Frontal cortex (tissue), 3 donors: ENCODE measurements at regions not wholly inside any gene's neighbourhood (a gene's known extent, or its start where the extent isn't known, plus 50 kb on each side); places are given as distances from the start of the nearest gene placed in this dataset.

Source experiments
- DNase-seq, 2 donors: peaks; one replicate each; pipeline ENCODE4 v3.0.0; 2012; ENCODE audit warnings: low spot score in 2 of 2
- FAIRE-seq: peaks from 2 replicates; lab custom pipeline; 2012; peaks lifted over from hg19 to GRCh38; lab: Jason Lieb, UNC
- donor health status: control.
- donor health status: control.
- donor health status: control.

- FAIRE-seq (no peak), DNase-seq (no peak)
Measured at GRCh38 chr12:111204788-111205241, 164.1 kb downstream of the PHETA1 start.

GRCh38 chr12:111203969-111204368 is 164.9 kb downstream of the PHETA1 start:
- DNase-seq (no peak), FAIRE-seq (no peak)

- FAIRE-seq: no peak
- DNase-seq: no peak
Measured at GRCh38 chr12:111203446-111203845, 165.4 kb downstream of the PHETA1 start.

DNA sequence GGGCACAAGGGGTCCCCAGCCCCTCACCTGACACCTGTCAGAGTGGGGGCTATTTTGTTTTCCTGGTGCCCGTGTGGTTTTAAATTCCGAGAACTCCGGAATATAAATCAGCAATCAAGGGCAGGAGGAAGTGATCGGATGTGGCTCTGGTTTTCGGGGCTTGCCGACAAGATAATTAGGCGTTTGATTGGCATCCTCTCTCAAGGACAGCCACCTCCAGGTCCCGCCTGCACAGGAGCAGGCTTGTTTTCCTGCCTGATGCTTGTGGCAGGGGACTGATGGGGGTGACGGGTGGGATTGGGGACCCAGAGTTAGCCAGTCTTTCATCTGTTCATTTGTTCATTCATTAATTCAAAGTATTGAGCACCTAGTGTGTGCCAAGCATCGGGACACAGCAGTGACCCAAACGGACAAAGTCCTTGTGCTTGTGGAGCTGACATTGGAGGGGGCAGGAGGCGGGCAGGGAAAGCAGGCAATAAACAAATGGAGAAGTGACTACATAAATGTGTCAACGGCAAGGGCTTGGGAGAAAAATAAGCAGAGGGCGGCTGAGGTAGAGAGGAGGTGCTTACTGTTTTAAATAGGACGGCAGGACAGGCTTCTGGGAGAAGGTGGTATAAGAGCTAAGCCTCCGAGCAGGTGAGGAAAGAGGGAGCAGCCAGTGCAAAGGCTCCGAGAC is 166.5 kb downstream of the PHETA1 start:
- no peak for FAIRE-seq
- no peak for DNase-seq

DNA sequence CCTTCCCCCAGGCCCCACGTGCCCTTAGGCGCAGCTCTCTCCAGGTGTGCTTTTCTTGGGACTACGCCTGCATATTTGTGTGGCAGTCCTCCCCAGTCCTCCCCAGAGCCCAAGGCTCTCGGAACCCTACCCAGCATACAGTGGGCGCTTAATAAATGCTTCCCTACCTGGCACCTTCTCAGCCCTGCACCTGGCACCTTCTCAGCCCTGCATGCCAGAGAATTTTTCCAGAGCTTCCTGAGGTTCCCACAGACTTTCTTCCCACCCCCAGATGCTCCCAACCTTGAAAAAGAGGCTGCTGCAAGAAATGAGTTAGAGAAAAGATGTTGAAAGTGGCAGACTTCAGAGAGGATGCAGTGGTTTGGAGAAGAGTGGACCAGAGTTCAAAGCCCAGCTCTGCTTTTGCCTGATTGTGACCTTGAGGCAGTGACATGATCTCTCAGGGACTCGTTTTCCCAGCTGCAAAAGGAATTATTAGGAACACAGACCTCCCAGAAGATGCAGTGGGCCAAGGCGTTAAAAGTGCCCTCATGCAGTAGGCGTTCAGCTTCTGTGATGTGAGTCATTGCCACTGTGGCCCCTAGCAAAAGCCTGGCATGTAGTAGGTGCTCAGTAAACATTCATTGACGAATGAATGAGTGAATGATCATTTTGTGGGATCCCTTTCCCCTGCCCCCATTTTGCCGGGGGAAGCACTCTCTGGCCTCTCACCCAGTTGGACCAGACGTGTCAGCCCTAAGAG is 167.2 kb downstream of the PHETA1 start:
- DNase-seq (no peak), FAIRE-seq (no peak)

- DNase-seq (no peak), FAIRE-seq (no peak)
Measured at GRCh38 chr12:111201036-111201435, 167.9 kb downstream of the PHETA1 start.

GRCh38 chr12:111197376-111197944 is 171.4 kb downstream of the PHETA1 start:
- DNase-seq: no peak
- no peak for FAIRE-seq

GRCh38 chr12:111196532-111196931 is 172.4 kb downstream of the PHETA1 start:
- DNase-seq (no peak), FAIRE-seq (no peak)

GRCh38 chr12:111195316-111195715 is 173.6 kb downstream of the PHETA1 start:
- FAIRE-seq (no peak), DNase-seq (no peak)

- DNase-seq: no peak
- FAIRE-seq: no peak
Measured at GRCh38 chr12:111194703-111195051, 174.2 kb downstream of the PHETA1 start.

DNA sequence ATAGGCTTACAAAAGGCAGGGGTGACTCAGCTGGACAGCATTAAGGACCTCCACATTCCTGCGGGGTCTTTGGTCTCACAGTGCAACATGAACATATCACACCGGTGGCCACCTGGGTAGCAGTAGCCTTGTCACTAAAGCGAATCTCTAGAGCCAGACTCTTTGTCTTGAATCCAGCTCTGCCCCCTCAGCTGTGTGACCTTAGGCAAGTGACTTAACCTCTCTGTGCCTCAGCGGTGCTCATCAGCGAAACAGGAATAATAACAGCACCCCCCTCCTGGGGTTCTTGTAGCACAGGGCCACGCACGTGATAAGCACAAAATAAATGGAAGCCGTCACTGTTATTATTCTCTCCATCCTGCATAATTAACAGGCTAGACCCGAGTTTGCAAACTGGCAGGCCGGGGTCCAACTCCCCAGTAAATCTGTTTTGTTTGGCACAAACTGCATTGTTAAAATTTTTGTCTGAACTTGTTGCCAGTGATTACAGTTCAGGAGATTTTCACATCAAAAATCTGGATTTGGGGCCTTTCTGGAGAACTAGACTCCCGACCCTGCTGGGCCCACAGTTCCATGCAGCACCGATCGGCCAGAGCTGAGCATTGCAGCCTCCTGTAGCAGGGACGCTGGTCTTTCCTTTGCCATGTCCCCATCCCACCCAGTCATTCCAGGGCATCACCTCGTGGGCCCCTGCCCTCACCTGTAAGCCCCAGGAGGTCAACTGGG is 174.8 kb downstream of the PHETA1 start:
- DNase-seq (no peak), FAIRE-seq (no peak)

DNA sequence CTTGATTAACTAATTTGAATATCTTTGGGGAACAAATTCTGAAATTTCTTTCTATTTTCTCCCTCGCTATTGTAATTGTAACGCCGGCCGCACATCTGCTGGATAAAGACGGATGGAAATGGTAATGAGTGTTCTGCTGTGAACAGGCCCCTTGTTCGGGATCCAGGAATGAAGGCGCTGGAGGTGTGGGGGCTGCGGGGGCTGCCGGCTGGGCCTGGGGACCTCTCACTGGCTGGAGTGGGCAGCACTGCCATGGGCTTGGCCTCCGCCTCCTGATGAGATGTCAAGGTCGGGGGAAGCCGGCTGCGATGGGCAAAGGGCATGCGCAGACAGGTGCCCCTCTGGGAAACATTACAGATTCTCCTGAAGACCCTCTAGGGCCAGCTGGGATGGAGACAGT is 175.4 kb downstream of the PHETA1 start:
- peak; percentile 28 to 42 for DNase-seq

GRCh38 chr12:111193067-111193466 is 175.8 kb downstream of the PHETA1 start:
- FAIRE-seq: no peak
- DNase-seq: no peak

More for the DNA sequence above, 175.4 kb downstream of the PHETA1 start:
- FAIRE-seq: no peak

DNA sequence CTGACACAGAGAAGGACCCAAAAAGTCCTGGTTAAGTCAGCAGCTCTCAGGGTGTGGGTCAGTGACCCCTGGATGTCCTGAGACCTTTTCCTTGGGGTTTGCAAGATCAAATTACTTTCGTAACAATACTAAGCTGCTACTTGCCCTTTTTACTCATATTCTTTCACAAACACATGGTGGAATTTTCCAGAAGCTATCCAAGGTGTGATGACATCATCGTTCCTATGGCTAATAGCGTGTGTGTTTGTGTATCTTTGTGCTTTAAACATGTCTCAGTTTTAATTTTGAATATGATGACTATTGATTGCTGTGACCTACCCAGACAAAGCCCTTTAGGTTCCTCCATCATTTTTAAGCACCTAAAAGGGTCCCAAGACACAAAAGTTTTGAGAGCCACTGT is 176.2 kb downstream of the PHETA1 start:
- DNase-seq (no peak), FAIRE-seq (no peak)

DNA sequence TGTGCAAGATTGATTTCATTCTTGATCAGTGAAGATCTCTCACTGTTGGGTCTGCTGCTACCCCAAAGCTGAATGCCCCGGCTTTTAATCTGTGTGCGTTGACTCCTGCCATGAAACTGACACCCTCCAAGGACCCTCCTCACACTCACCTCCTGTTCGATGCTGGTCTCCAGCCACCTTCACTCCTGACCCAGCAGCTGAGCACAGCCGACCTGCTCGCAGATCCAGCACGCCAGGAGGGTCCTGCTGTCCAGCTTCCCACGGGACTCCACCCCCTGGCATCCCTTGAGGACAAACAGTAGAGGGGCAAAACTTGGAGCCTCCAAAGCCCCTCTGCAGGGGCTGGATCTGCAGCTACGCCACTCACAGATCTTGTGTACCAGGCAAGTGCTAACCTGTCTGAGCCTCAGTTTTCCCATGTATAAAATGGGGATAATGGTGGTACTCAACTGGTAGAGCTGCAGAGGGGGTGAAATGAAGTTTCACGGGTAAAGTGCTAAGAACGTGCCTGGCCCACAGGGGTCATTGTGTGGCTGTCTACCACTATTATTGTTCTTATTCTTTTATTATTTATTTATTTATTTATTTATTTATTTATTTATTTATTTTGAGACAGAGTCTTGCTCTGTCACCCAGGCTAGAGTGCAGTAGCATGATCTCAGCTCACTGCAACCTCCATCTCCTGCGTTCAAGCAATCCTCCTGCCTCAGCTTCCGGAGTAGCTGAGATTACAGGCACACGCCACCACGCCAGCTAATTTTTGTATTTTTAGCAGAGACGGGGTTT is 178.0 kb downstream of the PHETA1 start:
- FAIRE-seq (no peak), DNase-seq (no peak)

- no peak for FAIRE-seq
- no peak for DNase-seq
Measured at GRCh38 chr12:111189792-111190191, 179.1 kb downstream of the PHETA1 start.

DNA sequence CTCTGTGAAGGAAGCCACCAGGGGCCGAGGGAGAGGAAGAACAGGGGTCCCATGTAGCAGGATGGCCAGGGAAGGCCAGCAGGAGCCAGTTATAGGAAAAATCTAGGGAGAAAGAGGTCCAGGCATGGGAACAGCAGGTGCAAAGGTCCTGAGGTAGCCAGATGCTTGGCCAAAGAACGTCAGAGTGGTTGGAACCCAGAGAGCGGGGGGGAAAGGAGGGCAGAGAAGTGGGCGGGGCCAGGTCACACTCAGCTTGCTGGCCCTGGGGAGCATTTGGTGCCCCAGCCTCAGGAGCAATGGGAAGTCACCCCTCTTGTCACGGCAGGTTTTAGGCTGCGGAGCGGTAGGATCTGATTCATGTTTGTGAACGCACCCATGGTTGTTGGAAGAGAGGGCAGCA is 180.5 kb downstream of the PHETA1 start:
- DNase-seq: no peak
- FAIRE-seq: no peak

- no peak for FAIRE-seq
Measured at GRCh38 chr12:111186347-111186746, 182.5 kb downstream of the PHETA1 start.

DNA sequence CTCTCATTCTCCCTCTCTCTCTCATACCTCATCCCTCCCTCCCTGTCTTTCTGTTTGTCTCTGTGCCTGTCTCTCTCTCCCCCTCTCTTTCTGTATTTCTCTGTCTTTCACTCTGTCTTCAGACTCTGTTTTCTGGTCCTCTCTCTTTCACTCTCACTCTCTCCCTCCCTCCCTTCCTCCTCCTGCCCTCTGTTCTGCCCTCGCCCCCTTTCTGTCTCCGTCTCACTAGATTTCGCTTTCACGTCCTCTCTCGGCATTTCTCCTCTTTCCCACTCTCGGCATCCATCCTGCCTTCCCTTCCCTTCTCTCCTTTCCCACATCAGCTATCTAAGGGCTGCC is 183.0 kb downstream of the PHETA1 start:
- DNase-seq (no peak), FAIRE-seq (no peak)

More at GRCh38 chr12:111186347-111186746, 182.5 kb downstream of the PHETA1 start:
- DNase-seq: no peak
